AG09309 (cell line): ENCODE measurements at regions not wholly inside any gene's neighbourhood (a gene's known extent, or its start where the extent isn't known, plus 50 kb on each side); places are given as distances from the start of the nearest gene placed in this dataset.

Source experiments
- DNase-seq: peaks from one replicate; pipeline ENCODE4 v3.0.0-alpha.2; 2010; ENCODE audit warnings: low read depth
- H3K4me3 ChIP-seq: 2 replicates; pipeline ENCODE4 v1.5.1; 2011; ENCODE audit warnings: mild to moderate bottlenecking, low read depth, low read length, moderate library complexity; ENCODE audit not compliant: control insufficient read depth
- TF ChIP-seq, protein P1 (sequence below): IDR thresholded peaks from 2 replicates; pipeline ENCODE4 v1.5.1; 2011; ENCODE audit warnings: mild to moderate bottlenecking, low read depth, low read length, inconsistent platforms; ENCODE audit not compliant: insufficient read depth, control insufficient read depth; ENCODE audit errors: missing control alignments

DNA sequence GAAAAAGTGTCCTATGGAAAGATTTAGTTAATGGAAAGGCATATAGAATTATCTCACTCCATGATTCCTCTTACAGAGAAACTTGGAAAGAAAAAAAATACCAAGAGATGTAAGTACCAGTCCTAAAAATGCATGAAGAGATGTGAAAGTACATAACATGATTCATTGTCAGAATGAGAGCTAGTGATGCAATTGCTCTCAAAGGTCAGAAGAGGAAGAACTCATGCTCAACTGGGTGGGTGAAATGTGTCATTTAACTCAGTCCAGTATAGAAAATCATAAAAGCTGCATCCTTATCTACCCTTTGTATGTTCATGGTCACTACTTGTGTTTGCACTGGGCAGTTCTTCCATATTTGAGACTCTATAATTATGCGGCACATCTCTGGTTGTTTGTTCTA is 300.0 kb upstream of the PIK3C3 start:
- no peak overlapping the region for H3K4me3 ChIP-seq
- DNase-seq, result no peak
- TF ChIP-seq, protein P1, sequence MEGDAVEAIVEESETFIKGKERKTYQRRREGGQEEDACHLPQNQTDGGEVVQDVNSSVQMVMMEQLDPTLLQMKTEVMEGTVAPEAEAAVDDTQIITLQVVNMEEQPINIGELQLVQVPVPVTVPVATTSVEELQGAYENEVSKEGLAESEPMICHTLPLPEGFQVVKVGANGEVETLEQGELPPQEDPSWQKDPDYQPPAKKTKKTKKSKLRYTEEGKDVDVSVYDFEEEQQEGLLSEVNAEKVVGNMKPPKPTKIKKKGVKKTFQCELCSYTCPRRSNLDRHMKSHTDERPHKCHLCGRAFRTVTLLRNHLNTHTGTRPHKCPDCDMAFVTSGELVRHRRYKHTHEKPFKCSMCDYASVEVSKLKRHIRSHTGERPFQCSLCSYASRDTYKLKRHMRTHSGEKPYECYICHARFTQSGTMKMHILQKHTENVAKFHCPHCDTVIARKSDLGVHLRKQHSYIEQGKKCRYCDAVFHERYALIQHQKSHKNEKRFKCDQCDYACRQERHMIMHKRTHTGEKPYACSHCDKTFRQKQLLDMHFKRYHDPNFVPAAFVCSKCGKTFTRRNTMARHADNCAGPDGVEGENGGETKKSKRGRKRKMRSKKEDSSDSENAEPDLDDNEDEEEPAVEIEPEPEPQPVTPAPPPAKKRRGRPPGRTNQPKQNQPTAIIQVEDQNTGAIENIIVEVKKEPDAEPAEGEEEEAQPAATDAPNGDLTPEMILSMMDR, result no peak

DNA sequence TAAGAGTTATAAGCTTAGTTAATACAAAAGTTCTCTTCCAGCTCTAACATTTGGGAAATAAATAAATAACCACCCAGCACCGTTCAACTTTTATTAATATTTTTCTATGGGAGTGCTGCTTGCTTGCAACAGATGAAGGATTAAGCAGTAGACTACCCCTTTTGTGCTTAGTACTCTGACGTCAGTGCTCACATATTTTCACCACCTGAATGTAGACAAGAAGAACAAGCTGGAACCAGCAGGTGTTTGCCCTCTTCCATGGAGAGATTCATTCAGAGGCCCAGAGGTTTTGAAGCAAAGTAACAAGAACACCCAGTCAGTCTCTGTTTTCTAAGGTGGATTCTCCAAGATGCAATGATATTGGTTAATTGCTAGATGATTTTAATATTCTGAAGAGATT is 307.1 kb upstream of the PIK3C3 start:
- TF ChIP-seq, protein P1, result no peak
- no peak overlapping the region for H3K4me3 ChIP-seq
- DNase-seq, result no peak

DNA sequence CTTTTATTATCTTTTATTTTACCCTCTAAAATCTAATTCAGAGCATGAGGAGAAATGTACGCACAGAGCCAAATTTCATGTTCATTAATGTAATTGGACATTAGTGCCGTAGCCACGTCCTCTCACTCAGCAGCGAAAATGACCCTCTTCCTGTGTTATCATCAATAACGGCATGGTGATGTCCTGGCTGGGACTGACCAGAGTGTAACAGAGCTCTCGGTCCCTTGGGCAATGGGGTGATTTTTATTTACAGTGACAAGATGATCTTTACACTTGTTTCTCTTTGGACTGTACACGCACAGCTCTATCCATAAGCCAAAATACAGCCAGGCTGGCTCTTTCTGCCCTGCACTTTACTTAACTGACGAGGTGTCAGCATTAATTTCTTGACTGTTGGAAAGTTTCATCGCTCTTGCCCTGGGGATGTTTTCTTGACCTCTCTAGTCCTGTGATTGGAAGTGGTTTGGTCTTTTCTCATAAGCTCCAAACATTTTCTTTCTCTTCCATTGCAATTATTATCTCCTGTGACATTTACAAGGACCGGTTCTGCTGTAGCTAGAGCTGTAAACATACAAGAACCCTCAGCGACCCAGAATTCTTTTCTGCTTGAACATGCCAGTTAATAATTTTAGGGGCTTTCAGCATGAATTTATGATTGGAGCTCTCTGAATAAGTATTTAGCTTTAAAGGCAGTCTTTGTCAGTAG is 308.0 kb upstream of the PIK3C3 start:
- TF ChIP-seq, protein P1, result no peak
- no peak overlapping the region for H3K4me3 ChIP-seq
- no peak for DNase-seq

DNA sequence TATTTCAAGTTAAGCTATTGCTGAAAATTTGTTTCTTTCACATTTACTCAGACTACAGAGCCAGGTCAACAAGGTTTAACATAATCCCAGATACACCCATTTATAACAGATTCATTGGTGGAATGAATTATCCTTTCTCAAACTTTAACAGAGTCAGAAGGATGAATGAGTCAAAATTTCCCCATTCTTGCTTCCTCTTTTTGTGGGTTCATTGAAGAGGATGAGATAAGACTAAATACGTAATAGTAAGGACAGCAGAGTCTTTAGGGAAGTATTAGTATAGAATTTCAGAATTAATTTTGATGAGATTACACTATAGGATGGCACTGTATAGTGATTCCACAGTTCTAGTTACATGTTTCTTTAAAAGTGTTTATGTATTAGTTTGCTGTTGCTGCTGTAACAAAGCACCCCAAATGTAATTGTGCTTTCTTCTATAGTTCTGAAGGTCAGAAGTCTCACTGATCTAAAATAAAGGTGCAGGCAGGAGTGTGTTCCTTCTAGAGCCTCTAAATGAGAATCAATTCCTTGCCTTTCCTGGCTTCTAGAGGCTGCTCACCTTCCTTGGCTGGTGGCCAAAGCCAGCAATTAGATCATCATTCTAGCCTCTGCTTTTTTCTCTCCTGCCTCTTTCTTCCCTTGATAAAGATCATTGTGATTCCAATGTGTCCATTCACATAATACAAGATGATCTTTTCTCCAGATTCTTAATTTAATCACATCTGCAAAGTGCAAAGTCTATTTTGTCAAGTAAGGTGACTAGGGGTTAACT is 309.3 kb upstream of the PIK3C3 start:
- no peak overlapping the region for H3K4me3 ChIP-seq
- TF ChIP-seq, protein P1, result no peak
- DNase-seq, result no peak

DNA sequence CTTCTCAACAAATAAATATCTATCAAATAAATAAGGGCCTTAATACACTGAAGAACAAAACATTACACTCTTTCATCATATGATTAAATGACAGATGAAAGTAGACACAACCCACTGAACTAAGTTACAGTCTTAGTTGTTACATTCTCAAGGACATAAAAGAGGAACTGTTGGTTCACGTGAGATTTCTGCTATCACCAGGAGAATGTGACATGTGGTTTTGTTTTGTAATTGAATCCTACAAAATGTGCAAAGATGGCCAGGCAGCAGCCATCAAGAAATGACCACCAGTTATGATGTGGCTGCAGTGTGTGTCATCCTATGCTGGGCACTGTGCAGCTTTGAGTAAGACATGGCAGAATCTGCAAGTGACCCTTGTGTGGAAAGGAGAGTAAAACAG is 310.6 kb upstream of the PIK3C3 start:
- no peak for DNase-seq
- H3K4me3 ChIP-seq, result no peak overlapping the region
- TF ChIP-seq, protein P1, result no peak

DNA sequence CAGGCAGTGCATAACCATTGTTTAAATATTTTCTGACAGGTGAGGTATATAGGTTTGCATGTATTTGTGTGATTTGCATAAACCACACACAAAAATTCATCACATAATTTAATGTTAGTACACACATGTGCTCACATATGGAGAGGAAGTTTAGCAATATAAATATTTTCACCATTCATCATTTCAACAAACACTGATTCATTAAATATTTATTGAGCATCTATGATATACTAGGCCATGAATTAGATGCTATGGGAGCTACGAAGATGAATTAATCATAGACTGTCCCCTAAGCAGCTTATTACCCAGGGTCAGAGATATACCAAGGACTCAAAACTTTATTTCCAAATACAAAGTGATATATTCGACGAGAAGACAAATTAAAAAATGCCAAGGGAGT is 311.6 kb upstream of the PIK3C3 start:
- H3K4me3 ChIP-seq, result no peak overlapping the region
- DNase-seq, result no peak
- TF ChIP-seq, protein P1, result no peak

DNA sequence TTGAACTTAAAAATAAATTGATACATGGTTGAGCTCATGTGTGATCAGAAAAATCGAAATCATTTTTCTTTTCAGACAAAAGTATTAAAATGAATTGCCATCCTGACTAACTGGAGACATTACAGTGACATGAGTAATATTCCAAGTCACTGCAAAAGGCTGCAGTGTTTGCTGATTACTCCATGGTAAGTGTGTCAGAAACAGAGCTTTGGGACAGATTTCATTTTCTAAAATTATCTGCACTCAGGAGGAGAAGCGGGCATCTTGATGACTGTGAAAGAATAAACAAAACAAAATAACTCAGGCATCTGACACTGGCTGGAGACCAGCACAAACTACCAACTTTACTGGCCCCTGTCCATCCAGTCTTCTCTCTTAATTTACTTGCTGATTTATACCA is 312.3 kb upstream of the PIK3C3 start:
- H3K4me3 ChIP-seq, result no peak overlapping the region
- DNase-seq, result no peak

More for the DNA sequence above, 312.3 kb upstream of the PIK3C3 start:
- TF ChIP-seq, protein P1, result no peak
